ENCODE measurements at regions not wholly inside any gene's neighbourhood (a gene's known extent, or its start where the extent isn't known, plus 50 kb on each side); places are given as distances from the start of the nearest gene placed in this dataset.

- no peak overlapping the region for H2AK5ac ChIP-seq (ENCODE audit: insufficient read length, low read length)
- H2BK5ac ChIP-seq (ENCODE audit: insufficient read length, low read length), result no peak overlapping the region
- Mint-ChIP-seq H3K27ac (no peak overlapping the region), H3K36me3 (ENCODE audit: insufficient read depth in 1 of 3, low read depth in 3 of 3) (peaks cover 0 to 8% (median 2%) of the 10 kb centered on the region in 3 experiments; a peak in 3 of 7 replicates), H3K4me3 (no peak overlapping the region), H3K4me1 (peaks cover 23 to 29% of the 10 kb centered on the region in 2 experiments), H3K27me3 (ENCODE audit: low read depth) (no peaks in the 10 kb centered on the region), H3K9me3 (peaks cover 6 to 8% of the 10 kb centered on the region in 2 experiments)
- H3T11ph ChIP-seq (ENCODE audit: low read length), result no peak overlapping the region
- no peaks in the 10 kb centered on the region for H3K23me2 ChIP-seq (ENCODE audit: insufficient read length, low read depth, low read length, poor library complexity, severe bottlenecking)
- H3K14ac ChIP-seq (ENCODE audit: insufficient read depth, low read length), result no peak overlapping the region
- no peak overlapping the region for H3K4me2 ChIP-seq (ENCODE audit: insufficient read depth, insufficient read length, low read length)
- H3K9ac ChIP-seq (ENCODE audit: extremely low read depth, insufficient read length, low read length), result no peak overlapping the region
- no peak for DNase-seq
- no peak overlapping the region for H2BK12ac ChIP-seq (ENCODE audit: insufficient read length, low read depth, low read length)
- no peak overlapping the region for H4K8ac ChIP-seq (replicated peaks; ENCODE audit: insufficient read length, low read depth, low read length)
- no peak overlapping the region for H2AFZ ChIP-seq (ENCODE audit: low read length)
- H4K5ac ChIP-seq (ENCODE audit: insufficient read length, low read depth, low read length), result no peak overlapping the region
- no peak overlapping the region for H3K27ac ChIP-seq (ENCODE audit: insufficient read length, low read depth, low read length)
- H3K4me1 ChIP-seq (ENCODE audit: insufficient read depth, low read length), result no peaks in the 10 kb centered on the region
- no peaks in the 10 kb centered on the region for H3K27me3 ChIP-seq (ENCODE audit: insufficient read depth, low read length)
- H3K4ac ChIP-seq (ENCODE audit: low read depth, low read length), result no peak overlapping the region
- no peak overlapping the region for H3K23ac ChIP-seq (ENCODE audit: insufficient read length, low read depth, low read length)
- no CpG with 5 or more reads among the region's 2 CpGs for WGBS (ENCODE audit: extremely low coverage, insufficient read length, low lambda C conversion rate)
- no peaks in the 10 kb centered on the region for H3K79me1 ChIP-seq (ENCODE audit: insufficient read depth, low read depth, low read length, poor library complexity, severe bottlenecking)
- H4K91ac ChIP-seq (ENCODE audit: insufficient read length, low read depth, low read length), result no peak overlapping the region
- no peak for TF ChIP-seq CTCF (conservative IDR thresholded peaks at IDR 0.05)
- H2BK20ac ChIP-seq (ENCODE audit: low read depth, low read length, poor library complexity, severe bottlenecking), result no peak overlapping the region
- no peaks in the 10 kb centered on the region for H3K9me3 ChIP-seq (ENCODE audit: control insufficient read depth, low read depth, low read length)
- no peak overlapping the region for H2BK15ac ChIP-seq (ENCODE audit: low read depth, low read length)
- no peaks in the 10 kb centered on the region for H4K20me1 ChIP-seq (ENCODE audit: control insufficient read depth, insufficient read depth, insufficient read length)
- no peak overlapping the region for H3K56ac ChIP-seq (ENCODE audit: insufficient read length, low read depth, low read length)
- no peak overlapping the region for H3K18ac ChIP-seq (ENCODE audit: insufficient read length, low read depth, low read length)
- no peak overlapping the region for H2BK120ac ChIP-seq (ENCODE audit: low read depth, low read length, poor library complexity, severe bottlenecking)
- H3K79me2 ChIP-seq (ENCODE audit: insufficient read depth, low read length), result no peaks in the 10 kb centered on the region
Observed at GRCh38 chr9:80061940-80062339, 490.2 kb downstream of the TLE4 start.

All from H9 (cell line).